ENCODE measurements at regions not wholly inside any gene's neighbourhood (a gene's known extent, or its start where the extent isn't known, plus 50 kb on each side); places are given as distances from the start of the nearest gene placed in this dataset.

- H3K27ac Mint-ChIP-seq: no peak overlapping the region
- peak; percentile 78 for ATAC-seq
Observed at GRCh38 chr13:90872491-90873025, 474.9 kb upstream of the MIR17HG start.

More at GRCh38 chr13:90872491-90873025, 474.9 kb upstream of the MIR17HG start:
- Mint-ChIP-seq H3K36me3 (ENCODE audit: low read depth) (no peaks in the 10 kb centered on the region), H3K27me3 (ENCODE audit: insufficient read depth, low read depth, poor library complexity) (no peaks in the 10 kb centered on the region), H3K4me3 (no peak overlapping the region), H3K4me1 (peaks cover 12% of the 10 kb centered on the region), H3K9me3 (no peaks in the 10 kb centered on the region)
- no peak overlapping the region for H3K4me2 ChIP-seq
- H3K9me2 ChIP-seq (ENCODE audit: insufficient read depth): no peaks in the 10 kb centered on the region
- peak; percentile 36 for DNase-seq (ENCODE audit: low spot score)
- no peaks in the 10 kb centered on the region for H3K36me3 ChIP-seq (ENCODE audit: insufficient read depth)
- H3F3A ChIP-seq (replicated peaks; ENCODE audit: low read depth): no peaks in the 10 kb centered on the region
- H3K79me2 ChIP-seq (replicated peaks; ENCODE audit: insufficient read depth): no peaks in the 10 kb centered on the region
- no peak for TF ChIP-seq ETS1 (IDR thresholded peaks at IDR 0.05)
- TF ChIP-seq ZNF462 (CRISPR knock-in tag; IDR thresholded peaks at IDR 0.05): no peak
- TF ChIP-seq STAT1 (IDR thresholded peaks at IDR 0.05; ENCODE audit: unreplicated experiment): no peak
- TF ChIP-seq NANOG (IDR thresholded peaks at IDR 0.05; ENCODE audit: borderline replicate concordance): no peak
- TF ChIP-seq ZNF331 (CRISPR knock-in tag; IDR thresholded peaks at IDR 0.05; ENCODE audit: low read depth): no peak
- no peak for TF ChIP-seq JUNB (IDR thresholded peaks at IDR 0.05; ENCODE audit: unreplicated experiment)
- TF ChIP-seq EZH2 (IDR thresholded peaks at IDR 0.05; ENCODE audit: low read depth, unreplicated experiment): no peak
- no peak for TF ChIP-seq CREB1 (CRISPR knock-in tag; IDR thresholded peaks at IDR 0.05; ENCODE audit: low read depth)
- no peak for TF ChIP-seq POLR2AphosphoS5 (IDR thresholded peaks at IDR 0.05; ENCODE audit: low read depth)
- TF ChIP-seq REST (IDR thresholded peaks at IDR 0.05; ENCODE audit: unreplicated experiment): no peak
- no peak for TF ChIP-seq EZH2phosphoT487 (IDR thresholded peaks at IDR 0.05; ENCODE audit: unreplicated experiment)
- TF ChIP-seq ZNF114 (CRISPR knock-in tag; IDR thresholded peaks at IDR 0.05): no peak
- no peak for TF ChIP-seq CTCF (conservative IDR thresholded peaks at IDR 0.05; ENCODE audit: low read depth in 2 of 2)
- no peak overlapping the region for H2AFZ ChIP-seq
- H3K4me3 ChIP-seq: no peak overlapping the region
- H3K27ac ChIP-seq (ENCODE audit: low read depth): no peak overlapping the region
- H4K20me1 ChIP-seq (replicated peaks; ENCODE audit: insufficient read depth): no peaks in the 10 kb centered on the region
- no peaks in the 10 kb centered on the region for H3K27me3 ChIP-seq (ENCODE audit: insufficient read depth)
- H3K4me1 ChIP-seq (ENCODE audit: insufficient read depth): 0 out of 2 replicates have a peak, but pooled peaks cover 7% of the 10 kb centered on the region

Data from GM23338 (cell line).